ENCODE measurements at regions not wholly inside any gene's neighbourhood (a gene's known extent, or its start where the extent isn't known, plus 50 kb on each side); places are given as distances from the start of the nearest gene placed in this dataset.

DNA sequence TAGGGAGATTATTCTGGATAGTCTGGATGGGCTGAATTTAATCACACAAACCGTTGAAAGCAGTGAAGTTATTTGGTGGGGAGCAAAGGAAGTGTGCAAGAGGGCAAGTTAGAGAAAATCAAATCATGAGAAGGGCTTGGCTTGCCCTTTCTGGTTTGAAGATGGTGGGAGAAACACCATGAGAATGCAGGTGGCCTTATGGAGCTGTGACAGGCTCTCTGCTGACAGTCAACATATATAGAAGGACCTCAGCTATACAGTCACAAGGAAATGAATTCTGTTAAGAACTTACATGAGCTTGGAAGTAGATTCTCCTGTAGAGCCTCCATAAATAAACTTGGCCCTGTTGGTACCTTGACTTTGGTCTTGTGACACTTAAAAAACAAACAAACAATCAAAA lies 72.3 kb downstream of the GMNC start:
- no peak for DNase-seq

DNA sequence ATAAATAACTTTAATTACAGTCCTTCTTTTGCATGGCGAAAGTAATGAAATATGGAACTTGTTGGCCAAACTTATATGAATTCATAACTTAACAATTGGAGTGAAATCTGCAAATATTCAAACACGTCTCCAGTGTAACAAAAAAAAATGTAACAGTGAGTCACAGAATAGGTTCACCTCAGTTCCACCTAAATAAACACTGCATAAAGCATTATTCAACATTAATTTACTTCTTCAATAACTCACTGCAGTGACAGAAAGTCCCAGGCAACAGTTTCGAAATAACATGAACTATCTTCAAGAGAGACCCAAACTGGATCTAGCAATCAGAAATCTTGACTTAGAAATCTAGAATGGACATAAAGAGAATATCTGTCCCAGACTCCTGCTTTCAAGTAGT lies 75.6 kb downstream of the GMNC start:
- DNase-seq = no peak

DNA sequence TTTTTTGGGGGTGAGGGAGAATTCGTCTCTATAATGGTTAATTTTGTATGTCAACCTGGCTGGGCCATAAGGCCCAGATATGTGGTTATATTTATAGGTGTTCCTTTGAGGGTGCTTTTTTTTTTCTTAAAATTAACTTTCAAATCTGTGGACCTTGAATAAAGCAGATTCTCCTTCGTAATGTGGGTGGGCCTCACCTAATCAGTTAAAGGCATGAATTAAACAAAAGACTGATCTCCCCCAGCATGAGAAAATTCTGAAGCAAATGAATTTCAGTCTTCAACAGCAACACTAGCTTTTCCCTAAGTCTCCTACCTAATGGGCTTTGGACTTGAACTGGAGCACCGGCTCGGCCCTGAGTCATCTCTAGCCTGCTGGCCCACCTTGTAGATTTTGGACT lies 77.4 kb downstream of the GMNC start:
- DNase-seq = no peak

DNA sequence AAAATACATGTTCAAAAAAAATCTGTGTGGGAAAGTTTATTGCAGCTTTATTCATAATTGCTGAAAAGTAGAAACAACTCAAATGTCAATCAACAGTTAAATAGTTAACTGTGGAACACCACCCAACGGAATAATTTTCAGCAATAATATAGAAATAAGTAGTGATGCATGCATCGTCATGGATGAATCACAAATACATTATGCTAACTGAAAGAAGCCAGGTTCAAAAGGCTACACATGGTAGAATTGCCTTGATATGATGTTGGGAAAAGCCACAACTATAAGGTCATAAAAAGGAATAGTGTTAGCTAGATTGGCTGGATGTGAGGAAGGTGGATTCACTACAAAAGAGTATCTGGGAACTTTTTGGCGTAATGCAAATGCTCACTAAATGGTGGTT lies 82.0 kb downstream of the GMNC start:
- DNase-seq = no peak

DNA sequence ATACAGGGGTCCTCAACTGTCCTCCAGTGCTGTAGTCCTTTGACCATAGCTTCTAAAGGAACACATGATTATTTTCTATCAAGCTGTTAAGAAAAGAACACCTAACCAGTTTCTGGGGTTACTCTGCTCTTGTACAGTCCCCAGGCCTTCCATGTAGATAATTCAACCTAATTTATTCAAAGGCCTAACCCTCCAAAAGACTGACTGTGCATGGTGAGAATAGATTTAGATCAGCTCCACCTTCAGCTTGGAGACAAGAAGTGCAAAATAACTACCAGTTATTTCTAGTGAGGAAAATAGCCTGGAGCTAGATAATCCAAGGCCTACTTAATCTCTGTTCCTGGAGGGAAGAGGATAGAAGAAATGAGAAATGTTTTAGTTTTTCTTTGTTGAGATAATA lies 87.9 kb downstream of the GMNC start:
- no peak for DNase-seq

DNA sequence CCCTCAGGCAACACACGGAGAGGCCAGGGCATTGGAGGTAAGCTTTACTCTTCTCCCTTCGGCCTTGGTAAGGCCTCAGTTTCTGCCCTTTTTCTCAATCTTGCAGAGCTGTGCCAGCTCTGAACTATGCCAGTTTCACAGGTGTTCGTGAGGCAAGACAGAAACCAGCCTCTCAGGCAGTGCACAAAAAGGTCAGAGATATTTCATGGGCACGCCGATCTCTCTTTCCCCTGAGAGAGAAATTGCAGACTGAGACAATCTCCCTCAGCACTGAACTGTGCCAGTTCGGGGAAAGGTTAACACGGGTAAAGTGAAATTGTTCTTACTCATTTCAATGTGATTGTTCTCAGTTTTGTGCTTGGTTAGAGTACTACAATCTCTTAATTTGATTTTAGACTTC lies 88.5 kb downstream of the GMNC start:
- no peak for DNase-seq

DNA sequence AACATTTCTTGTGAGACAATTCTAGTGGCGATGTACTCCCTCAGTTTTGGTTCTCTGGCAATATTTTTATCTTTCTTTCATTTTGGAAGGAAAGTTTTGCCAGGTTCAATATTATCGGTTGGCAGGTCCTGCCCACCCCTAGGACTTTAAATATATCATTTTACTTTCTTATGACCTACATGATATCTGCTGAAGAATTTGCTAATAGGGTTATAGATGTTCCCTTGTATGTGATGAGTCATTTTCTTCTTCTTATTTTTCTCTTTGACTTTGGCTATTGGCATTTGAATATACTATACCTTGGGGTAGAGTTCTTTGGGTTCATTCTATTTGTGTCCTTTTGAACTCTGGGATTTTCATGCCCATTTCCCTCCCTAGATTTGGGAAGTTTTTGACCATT lies 89.7 kb downstream of the GMNC start:
- DNase-seq = no peak

DNA sequence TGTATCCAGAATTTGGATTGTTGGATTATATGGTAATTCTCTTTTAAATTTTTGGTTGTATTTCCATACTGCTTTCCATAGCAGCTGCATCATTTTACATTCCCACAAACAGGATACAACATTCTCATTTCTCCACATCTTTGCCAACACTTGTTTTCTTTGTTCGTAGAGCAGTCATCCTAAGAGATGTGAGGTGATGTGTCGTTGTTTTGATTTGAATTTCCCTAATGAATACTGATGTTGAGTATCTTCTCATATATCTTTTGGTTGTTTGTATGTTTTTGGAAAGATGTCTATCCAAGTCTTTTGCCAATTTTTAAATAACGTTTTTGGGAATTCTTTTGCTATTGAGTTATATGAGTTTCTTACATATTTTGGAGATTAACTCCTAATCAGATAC lies 93.6 kb downstream of the GMNC start:
- no peak for DNase-seq

DNA sequence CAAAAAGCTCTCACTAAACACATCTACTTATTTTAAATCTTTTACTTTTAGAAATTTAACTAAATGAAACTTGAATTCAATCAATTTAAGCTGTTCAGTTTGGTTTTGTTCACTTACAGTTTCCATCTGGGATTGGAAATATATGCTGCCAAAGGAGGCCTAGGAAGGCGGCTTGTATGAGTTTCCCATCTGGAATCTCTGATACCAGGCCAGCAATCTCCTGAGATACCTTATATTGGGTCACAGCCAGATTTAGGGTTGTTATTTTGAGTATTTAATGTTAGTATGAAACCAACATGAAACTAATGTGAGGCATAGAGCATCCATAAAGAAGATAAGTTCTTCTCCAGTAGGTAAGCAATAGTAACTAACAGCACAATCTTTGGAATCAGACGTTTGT lies 94.6 kb downstream of the GMNC start:
- no peak for DNase-seq

DNA sequence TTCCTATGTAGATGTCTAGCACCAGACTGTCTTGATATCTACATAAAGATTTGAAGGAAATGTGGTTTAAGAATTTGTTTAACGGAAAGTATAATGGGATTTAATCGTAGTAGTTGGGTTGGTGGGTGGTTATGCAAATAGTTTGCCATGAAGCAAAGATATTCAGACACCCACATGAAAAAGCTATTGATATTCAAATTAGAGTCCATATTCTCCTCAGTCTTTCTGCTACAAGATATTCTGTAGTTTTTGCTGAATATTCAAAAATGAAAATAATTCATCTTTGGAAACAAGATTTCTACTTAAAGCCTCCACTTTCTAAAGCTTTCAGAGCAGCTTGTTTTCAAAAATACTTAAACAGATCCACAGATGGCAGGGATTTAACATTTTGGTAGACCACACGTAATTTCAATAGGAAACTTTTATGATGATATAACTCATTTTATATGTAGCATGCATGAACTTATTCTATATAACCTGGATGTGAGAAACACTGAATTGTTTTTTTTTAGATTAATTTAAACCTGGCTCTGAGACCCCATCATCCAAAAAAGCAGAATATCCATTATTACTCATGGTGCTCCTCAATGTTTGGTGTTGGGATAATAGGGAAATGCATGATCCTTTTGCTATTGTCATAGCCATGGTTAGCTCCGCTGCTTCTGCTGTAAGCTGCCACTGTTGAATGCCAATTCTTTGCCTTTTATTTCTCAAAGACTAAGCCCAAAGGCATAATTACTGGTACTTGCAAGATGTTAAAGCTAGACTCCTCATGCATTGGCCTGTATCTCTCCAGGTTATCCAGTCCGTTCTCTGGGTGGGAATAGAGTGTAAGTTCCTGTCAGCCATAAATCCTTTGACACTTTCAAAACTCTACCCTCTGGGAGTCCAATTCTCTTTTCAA lies 98.0 kb downstream of the GMNC start:
- DNase-seq = no peak

DNA sequence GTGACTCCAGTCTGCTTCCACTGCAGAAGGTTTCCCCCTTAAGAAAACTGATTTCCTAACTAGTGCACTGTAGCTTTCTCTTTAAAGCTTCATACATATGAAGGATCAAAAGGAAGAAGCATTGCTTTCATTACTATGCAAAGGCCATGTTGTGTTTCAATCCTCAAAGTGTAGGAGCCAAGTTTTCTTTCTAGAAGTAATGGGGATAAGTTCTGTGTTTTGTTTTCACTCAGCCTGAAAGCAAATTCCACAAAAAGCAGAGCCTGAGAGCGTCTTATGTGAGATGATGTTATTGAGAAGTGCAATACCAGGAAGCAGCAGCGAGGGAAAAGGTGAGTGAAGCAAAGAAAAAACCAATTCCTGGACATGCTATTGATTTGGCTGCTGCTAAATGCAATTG lies 99.7 kb downstream of the GMNC start:
- DNase-seq = no peak

DNA sequence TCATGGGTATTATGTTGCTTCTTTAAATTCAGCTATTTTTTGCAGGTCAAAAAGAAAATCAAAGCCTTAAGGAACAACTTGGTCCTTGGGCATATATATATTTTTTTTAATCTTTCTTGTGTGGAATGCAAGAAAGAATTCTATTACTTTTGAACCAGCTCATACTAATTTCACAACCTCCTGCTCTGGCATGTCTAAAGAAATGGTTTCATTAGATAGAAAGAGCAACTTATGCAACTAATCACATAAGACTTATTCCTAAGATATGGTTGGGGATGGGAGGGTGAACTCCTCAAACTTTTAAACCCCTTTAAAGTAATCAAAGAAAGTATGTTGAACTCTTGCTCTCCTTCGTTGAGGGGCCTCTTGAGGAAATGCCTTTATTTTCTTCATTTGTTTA lies 114.9 kb downstream of the GMNC start:
- DNase-seq = no peak

DNA sequence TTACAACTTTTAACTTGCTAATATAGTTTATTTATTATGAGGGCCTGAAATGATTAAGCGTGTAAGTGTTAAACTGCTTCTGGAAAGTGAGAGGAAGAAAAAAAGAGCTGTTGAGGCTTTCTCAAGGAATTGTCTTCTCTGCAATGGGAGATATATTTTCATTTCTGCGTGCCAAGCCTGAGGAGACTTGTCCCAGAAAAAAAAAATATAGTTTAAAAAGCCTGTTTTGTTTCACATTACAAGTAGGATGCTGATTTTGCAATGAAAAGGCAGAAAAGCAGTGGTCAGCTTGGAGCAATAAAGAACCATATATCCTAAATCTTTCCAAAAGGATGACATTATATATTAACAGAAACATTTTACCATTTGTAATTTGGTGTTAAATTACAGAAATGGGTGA lies 115.5 kb downstream of the GMNC start:
- DNase-seq = no peak

DNA sequence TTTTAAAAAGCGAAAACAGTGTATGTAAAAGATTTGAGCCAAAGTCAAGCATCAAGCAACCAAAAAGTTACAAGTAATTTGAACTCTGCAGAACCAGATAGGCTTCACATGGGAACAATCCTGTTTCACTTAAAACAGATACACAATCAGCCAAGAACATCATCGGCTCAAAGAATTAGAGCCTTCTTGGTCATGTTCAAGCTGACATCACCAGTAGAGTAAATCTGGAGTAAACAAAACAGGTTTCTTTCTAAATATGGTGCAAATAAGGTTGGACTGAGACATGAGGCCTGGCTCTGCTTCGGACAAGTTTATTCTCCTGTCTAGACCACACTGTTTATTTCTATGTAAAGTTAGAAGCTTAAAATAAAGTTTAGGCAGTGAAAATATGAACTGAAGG lies 116.0 kb downstream of the GMNC start:
- no peak for DNase-seq

DNA sequence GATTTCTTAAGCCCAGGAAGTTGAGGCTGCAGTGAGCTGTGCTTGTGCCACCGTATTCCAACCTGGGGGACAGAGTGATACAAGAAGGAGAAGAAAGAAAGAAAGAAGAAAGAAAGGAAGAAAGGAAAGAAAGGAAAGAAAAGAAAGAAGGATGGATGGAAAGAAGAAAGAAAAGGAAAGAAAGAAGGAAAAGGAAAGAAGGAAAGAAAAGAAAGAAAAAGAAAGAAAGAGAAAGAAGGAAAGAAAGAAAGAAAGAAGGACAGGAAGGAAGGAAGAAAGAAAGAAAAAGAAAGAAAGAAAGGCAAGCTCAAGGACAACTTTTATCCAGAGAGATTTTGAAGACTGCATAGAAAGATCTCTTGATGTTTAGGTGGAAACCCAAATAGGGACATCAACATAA lies 120.7 kb downstream of the GMNC start:
- no peak for DNase-seq

DNA sequence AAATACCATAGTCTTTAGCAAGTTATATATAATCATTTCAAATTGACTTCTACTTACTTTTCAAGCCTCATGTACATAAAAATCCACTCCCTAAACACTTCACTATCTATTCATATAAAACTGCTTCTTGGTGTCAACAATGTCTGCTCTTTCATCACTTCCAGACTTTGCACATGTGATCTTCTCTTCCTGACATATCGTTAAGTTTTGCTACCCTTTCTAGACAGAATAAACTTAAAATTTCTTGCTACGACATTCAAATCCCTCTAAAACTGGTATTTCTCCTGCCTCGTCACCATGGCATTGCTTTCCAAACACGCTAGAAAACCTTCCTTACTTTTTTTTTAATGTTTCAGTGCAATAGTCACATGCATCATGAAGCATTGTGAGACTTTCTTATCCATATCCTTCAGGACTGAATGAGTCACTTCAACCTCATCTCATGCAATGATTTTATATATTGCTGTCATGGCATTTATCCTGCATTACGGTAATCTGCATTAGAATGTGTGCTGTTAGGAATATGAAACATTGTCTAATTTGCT lies 122.8 kb downstream of the GMNC start:
- no peak for DNase-seq

DNA sequence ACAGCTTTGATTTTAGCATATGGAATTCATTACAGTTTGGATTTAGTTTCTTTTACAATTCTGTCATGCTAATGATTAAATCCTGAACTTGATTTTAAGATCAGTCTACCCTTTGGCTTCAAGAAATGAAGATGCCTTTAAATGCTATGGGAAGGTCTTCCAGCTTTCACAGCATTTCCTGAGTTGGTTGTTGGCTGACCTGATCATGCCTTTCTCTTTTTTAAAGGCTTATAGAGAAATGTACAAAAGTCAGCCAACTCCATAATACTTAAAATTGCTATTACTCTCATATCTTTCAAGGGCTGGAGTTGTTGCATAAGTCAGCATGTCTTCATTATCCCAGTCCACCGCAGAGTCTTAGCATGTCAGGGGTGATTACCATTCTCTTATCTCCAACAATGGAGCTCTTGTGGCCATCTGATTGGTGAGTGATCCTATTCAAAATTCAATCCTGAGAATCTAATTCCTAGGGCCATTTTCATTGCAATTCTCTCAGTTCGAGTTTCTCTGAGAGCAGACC lies 123.8 kb downstream of the GMNC start:
- no peak for DNase-seq

DNA sequence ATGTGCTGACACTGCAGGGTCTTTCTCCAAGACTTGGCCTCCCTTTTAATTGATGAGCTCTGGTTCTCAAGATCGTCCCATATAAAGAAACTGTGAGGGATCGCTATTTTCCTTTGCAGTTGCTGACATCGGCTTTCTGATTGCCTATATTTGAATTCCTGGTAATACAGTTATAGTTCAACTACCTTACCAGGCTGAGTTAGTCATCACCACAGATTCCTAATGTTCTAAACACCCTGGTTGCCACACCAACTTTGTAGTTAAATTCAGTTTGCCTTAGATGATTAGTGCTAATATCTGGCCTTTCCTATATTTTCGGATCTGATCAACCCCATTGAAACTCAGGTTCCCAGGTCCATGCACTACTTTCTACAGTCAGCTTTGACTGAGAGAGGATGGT lies 125.0 kb downstream of the GMNC start:
- no peak for DNase-seq

DNA sequence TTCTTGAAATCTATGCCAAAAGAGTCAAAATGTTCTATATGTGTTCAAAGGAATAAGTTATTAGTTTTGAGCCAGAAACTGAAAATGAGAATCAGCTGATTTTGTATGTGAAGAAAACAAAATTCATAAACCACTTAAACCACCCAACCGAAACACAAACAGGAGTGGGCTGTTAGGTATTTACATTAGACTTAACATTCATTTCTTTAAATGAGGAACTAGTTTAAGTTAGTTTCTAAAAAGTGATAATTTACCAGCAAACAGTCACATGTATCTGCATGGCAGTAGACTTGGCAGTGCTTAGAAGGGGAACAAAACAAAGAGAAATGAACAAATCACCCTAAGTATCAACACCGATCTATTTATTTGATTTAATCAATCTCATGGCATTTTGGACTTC lies 128.0 kb downstream of the GMNC start:
- DNase-seq = no peak

DNA sequence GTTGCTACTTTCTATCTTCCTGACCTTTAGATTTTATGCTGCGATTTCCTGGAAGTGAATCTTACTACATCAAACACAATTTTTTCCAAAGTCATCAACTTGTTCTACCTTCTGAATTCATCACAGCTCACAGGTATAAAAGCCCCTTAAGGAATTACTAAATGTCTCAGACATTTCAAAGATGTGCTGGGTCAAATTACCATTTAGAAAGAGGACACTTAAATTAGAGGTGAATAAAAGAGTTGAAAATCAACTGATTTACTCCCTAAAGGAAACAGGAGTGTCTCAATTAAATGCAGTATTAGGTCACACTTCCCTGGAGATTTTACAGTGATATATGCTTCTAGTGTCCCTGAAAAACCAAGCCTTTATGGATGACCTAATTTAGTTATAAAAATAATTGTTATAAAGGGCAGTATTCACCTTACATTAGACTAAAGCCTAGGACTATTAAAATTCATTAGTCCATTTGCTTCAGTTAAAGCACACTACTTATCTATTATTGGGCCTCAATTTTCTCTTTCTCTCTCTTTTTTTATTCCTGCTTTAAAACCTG lies 128.8 kb downstream of the GMNC start:
- no peak for DNase-seq

DNA sequence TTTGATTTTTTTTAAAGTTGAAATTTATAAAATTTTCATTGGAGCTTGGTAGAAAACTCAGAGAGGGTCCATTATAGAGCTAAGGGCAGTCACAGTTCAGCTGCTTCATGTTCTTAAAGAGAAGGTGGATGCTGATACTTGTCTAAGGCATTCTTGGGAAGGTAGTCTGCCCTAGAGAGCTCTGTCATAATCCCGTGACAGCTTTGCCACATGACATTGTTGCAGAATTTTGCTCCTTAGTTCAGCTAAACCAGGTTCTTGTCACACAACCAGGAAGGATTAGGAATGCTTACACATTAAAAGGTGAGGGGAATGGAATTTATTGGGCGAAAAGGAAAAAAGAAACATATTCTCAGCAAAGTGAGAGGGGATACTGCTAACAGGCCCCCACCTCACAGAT lies 130.9 kb downstream of the GMNC start:
- no peak for DNase-seq

DNA sequence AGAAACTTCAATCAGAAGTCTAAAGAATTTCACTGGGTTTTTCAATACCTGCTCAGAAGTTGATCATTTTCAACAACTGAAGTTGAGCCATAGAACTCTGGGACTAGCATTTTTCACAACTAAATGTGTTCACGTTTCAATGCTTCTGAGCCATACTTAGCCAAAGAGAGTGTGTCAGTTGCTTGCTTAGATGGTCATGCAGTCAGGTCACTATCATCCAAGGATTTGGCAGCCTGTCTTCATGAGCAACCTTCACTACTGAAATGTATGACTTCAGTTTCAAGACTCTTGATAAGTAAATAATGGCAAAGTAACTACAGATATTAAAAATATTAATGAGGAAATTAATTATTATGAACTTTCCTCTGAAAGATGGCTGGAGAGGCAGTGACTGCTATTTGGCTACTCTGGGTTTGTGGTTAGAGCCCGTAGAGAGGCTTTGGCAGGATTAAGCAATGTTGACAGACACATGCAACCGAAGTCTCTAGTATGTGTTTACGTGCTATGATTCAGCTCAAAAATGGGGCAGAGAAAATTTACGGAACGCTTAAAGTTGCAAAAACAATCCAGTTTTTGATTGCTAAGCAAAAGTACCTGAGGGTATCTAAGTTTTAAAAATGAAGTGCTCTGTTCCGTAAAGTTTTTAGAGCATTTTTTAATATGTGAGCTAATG lies 133.8 kb downstream of the GMNC start:
- no peak for DNase-seq

DNA sequence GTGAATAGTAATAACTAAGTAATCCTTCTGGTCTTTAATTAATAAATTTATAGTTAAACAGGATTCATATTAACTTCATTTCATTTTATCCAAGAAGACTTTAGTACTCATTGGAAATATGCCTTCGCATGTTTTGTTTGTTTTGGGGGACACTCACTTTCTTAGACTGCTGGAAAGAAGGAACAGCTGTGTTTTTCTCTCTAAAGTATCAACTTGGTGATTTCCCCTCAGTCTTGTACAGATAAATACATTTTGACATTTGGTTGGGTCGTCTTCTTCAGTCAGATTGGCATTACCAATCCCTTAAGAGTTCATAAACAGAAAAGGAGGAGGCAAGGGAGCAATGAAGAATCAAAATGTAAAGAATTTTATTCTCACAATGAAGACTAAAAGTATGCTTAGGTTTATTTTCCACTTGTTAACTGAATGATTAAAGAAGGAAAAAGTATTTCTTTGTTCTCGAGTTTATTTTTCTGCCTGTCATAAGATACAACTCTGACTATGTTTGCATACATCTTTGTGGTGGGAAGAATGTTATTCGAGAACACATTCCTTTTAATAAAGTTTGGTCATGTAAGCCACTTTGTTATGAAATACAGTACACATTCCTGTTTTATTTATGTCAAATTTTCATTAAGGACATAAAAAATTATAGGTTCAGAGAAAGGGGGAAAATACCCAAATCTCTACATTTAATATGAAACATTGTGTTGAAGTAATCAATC lies 140.2 kb downstream of the GMNC start:
- DNase-seq = no peak
